ENCODE measurements at regions not wholly inside any gene's neighbourhood (a gene's known extent, or its start where the extent isn't known, plus 50 kb on each side); places are given as distances from the start of the nearest gene placed in this dataset.

- DNase-seq (ENCODE audit: low spot score) (no peak), ATAC-seq (no peak)
- no peaks in the 10 kb centered on the region; the same call in 2 of the 3 replicates for H3K36me3 Mint-ChIP-seq (ENCODE audit: low read depth)
- Histone ChIP-seq H4K20me1 (replicated peaks; ENCODE audit: insufficient read depth) (no peaks in the 10 kb centered on the region), H3K4me3 (no peak overlapping the region), H3F3A (replicated peaks; ENCODE audit: low read depth) (no peaks in the 10 kb centered on the region), H2AFZ (peak overlapping the region; percentile 44; the same call in 1 of the 2 replicates), H3K36me3 (ENCODE audit: insufficient read depth) (no peaks in the 10 kb centered on the region), H3K9me2 (ENCODE audit: insufficient read depth) (0 out of 2 replicates have a peak, but pooled peaks cover 4% of the 10 kb centered on the region), H3K27me3 (ENCODE audit: insufficient read depth) (peaks cover 9% of the 10 kb centered on the region; the same call in 1 of the 2 replicates), H3K4me2 (peak overlapping the region; percentile 34; the same call in 1 of the 2 replicates), H3K79me2 (replicated peaks; ENCODE audit: insufficient read depth) (no peaks in the 10 kb centered on the region), H3K27ac (ENCODE audit: low read depth) (no peak overlapping the region), H3K4me1 (ENCODE audit: insufficient read depth) (peaks cover 38% of the 10 kb centered on the region)
- H3K9me3 Mint-ChIP-seq: no peaks in the 10 kb centered on the region; the same call in 2 of the 3 replicates
- peak overlapping the region; percentile 7; the same call in 1 of the 2 replicates for H3K27ac Mint-ChIP-seq
- H3K27me3 Mint-ChIP-seq (ENCODE audit: insufficient read depth, low read depth, poor library complexity): peaks cover 3% of the 10 kb centered on the region
- TF ChIP-seq CTCF (conservative IDR thresholded peaks at IDR 0.05; ENCODE audit: low read depth in 2 of 2) (no peak), ZNF462 (CRISPR knock-in tag; IDR thresholded peaks at IDR 0.05) (no peak), STAT1 (IDR thresholded peaks at IDR 0.05; ENCODE audit: unreplicated experiment) (no peak), JUNB (IDR thresholded peaks at IDR 0.05; ENCODE audit: unreplicated experiment) (no peak), ETS1 (IDR thresholded peaks at IDR 0.05) (no peak), EZH2 (IDR thresholded peaks at IDR 0.05; ENCODE audit: low read depth, unreplicated experiment) (no peak), POLR2AphosphoS5 (IDR thresholded peaks at IDR 0.05; ENCODE audit: low read depth) (no peak), EZH2phosphoT487 (IDR thresholded peaks at IDR 0.05; ENCODE audit: unreplicated experiment) (no peak), NANOG (IDR thresholded peaks at IDR 0.05; ENCODE audit: borderline replicate concordance) (no peak), REST (IDR thresholded peaks at IDR 0.05; ENCODE audit: unreplicated experiment) (no peak)
- H3K4me3 Mint-ChIP-seq: no peak overlapping the region
- peaks cover 48% of the 10 kb centered on the region for H3K4me1 Mint-ChIP-seq
Observed at GRCh38 chr5:54876976-54877375, 108.4 kb downstream of the ESM1 start.

Measured in GM23338 (cell line).